ENCODE measurements at regions not wholly inside any gene's neighbourhood (a gene's known extent, or its start where the extent isn't known, plus 50 kb on each side); places are given as distances from the start of the nearest gene placed in this dataset.

- H3K9me1 ChIP-seq (ENCODE audit: insufficient read depth, low read length) = no peaks in the 10 kb centered on the region
- H2BK20ac ChIP-seq (ENCODE audit: low read depth, low read length) = no peak overlapping the region
- H4K91ac ChIP-seq (ENCODE audit: insufficient read depth, low read depth, low read length) = no peak overlapping the region
- no peak overlapping the region for H3K56ac ChIP-seq (ENCODE audit: extremely low read depth, insufficient read depth, low read length)
- no peak overlapping the region for H3K4me3 ChIP-seq (ENCODE audit: insufficient read depth, low read depth, low read length)
- no peak overlapping the region for H2AFZ ChIP-seq (replicated peaks; ENCODE audit: low read length, poor library complexity)
- H3K27me3 ChIP-seq (ENCODE audit: control insufficient read depth, insufficient read depth, low read length) = no peaks in the 10 kb centered on the region
- H2AK5ac ChIP-seq (ENCODE audit: low read depth, low read length) = no peak overlapping the region
- no peaks in the 10 kb centered on the region for H4K20me1 ChIP-seq (ENCODE audit: insufficient read depth, low read length)
- H3K4me2 ChIP-seq (ENCODE audit: low read depth, low read length) = no peak overlapping the region
- ChIA-PET CTCF (no interaction called here), POLR2A (ENCODE audit: unreplicated experiment) (no interaction called here)
- DNase-seq = no peak
- H3K23ac ChIP-seq (ENCODE audit: low read depth, low read length) = no peak overlapping the region
- no CpG with 5 or more reads among the region's 2 CpGs for WGBS, 2 experiments (ENCODE audit: extremely low coverage in 2 of 2, insufficient read length in 1 of 2)
- no peak overlapping the region for H2AK9ac ChIP-seq (replicated peaks; ENCODE audit: low read depth, low read length, poor library complexity)
- no peak overlapping the region for H3K9ac ChIP-seq (ENCODE audit: low read depth, low read length)
- H3K36me3 ChIP-seq (ENCODE audit: control insufficient read depth, insufficient read depth, low read length) = no peaks in the 10 kb centered on the region
- in situ Hi-C loops (cut with MboI; ENCODE audit: low sequenced_read_pairs) (no loop called here), intact Hi-C loops (cut with micrococcal nuclease) (no loop called here), dilution Hi-C loops (cut with HindIII; ENCODE audit: low sequenced_read_pairs, unreplicated experiment) (no loop called here)
- H3K4ac ChIP-seq (ENCODE audit: low read depth, low read length) = no peak overlapping the region
- TF ChIP-seq USF2 (IDR thresholded peaks at IDR 0.05; ENCODE audit: low read depth, low read length) = no peak
- no peak for TF ChIP-seq POLR2A (IDR thresholded peaks at IDR 0.05; ENCODE audit: low read depth, low read length)
- TF ChIP-seq BHLHE40 (IDR thresholded peaks at IDR 0.05; ENCODE audit: low read depth, low read length) = no peak
- TF ChIP-seq CEBPB (IDR thresholded peaks at IDR 0.05; ENCODE audit: low read depth, low read length) = no peak
- no peak for TF ChIP-seq RAD21 (IDR thresholded peaks at IDR 0.05; ENCODE audit: low read length)
- TF ChIP-seq MAFK (IDR thresholded peaks at IDR 0.05; ENCODE audit: low read depth, low read length) = no peak
- no peak for TF ChIP-seq RCOR1 (IDR thresholded peaks at IDR 0.05; ENCODE audit: insufficient replicate concordance, low read length)
- no peak for TF ChIP-seq NFE2L2 (IDR thresholded peaks at IDR 0.05; ENCODE audit: low read depth, low read length)
- no peak for TF ChIP-seq SMC3 (IDR thresholded peaks at IDR 0.05; ENCODE audit: low read depth, low read length)
- no peak for TF ChIP-seq RFX5 (IDR thresholded peaks at IDR 0.05; ENCODE audit: low read depth, low read length)
- TF ChIP-seq CTCF (conservative IDR thresholded peaks at IDR 0.05; ENCODE audit: low read depth, low read length) = no peak
- no peak for TF ChIP-seq ELK1 (IDR thresholded peaks at IDR 0.05; ENCODE audit: borderline replicate concordance, low read depth, low read length)
- TF ChIP-seq CHD1 (IDR thresholded peaks at IDR 0.05; ENCODE audit: low read depth, low read length) = no peak
- no peak for TF ChIP-seq FOS (IDR thresholded peaks at IDR 0.05; ENCODE audit: low read depth, low read length)
- TF ChIP-seq MXI1 (IDR thresholded peaks at IDR 0.05; ENCODE audit: borderline replicate concordance, low read depth, low read length) = no peak
- ATAC-seq (ENCODE audit: low read depth) = no peak
- H4K8ac ChIP-seq (ENCODE audit: low read depth in 2 of 2, low read length in 2 of 2) = no peak overlapping the region
- H3K4me1 ChIP-seq (ENCODE audit: control insufficient read depth, insufficient read depth, low read length) = no peaks in the 10 kb centered on the region
- BruUV-seq (replicated peaks) = no TSS peak
- no peak overlapping the region for H2BK15ac ChIP-seq (ENCODE audit: low read depth, low read length)
- no peak overlapping the region for H3K27ac ChIP-seq (ENCODE audit: insufficient read depth, low read length)
- H3K14ac ChIP-seq (replicated peaks; ENCODE audit: low read depth, low read length) = no peak overlapping the region
- no peak overlapping the region for H2BK5ac ChIP-seq (ENCODE audit: low read depth, low read length, poor library complexity, severe bottlenecking)
- H3K79me1 ChIP-seq (ENCODE audit: low read depth in 1 of 2, low read length in 2 of 2) = no peaks in the 10 kb centered on the region
- H3K9me3 ChIP-seq (ENCODE audit: control insufficient read depth, insufficient read depth, low read length) = no peaks in the 10 kb centered on the region
- H3K18ac ChIP-seq (ENCODE audit: low read depth, low read length) = no peak overlapping the region
- no peak overlapping the region for H4K5ac ChIP-seq (ENCODE audit: low read depth, low read length)
- no peak overlapping the region for H2BK120ac ChIP-seq (ENCODE audit: low read depth, low read length)
These were observed 1581.9 kb downstream of the EFNB2 start for GRCh38 chr13:104953588-104953987.

All from IMR-90 (cell line).